HG03432 (cell line): ENCODE measurements at regions not wholly inside any gene's neighbourhood (a gene's known extent, or its start where the extent isn't known, plus 50 kb on each side); places are given as distances from the start of the nearest gene placed in this dataset.

Experiments used
- ATAC-seq: cut with Tn5 transposase; IDR thresholded peaks from one replicate; pipeline ENCODE4 v1.9.1; 2021; ENCODE audit warnings: mild to moderate bottlenecking, moderate library complexity; ENCODE audit not compliant: unreplicated experiment

- no peak for ATAC-seq
Observed at GRCh38 chr13:78029901-78030300, 111.3 kb upstream of the EDNRB start.

GRCh38 chr13:78028960-78029359, 110.3 kb upstream of the EDNRB start:
- no peak for ATAC-seq

- no peak for ATAC-seq
Observed at GRCh38 chr13:78024996-78025395, 106.4 kb upstream of the EDNRB start.

- ATAC-seq, result peak; percentile 100
Observed at GRCh38 chr13:78022164-78022877, 103.7 kb upstream of the EDNRB start.

DNA sequence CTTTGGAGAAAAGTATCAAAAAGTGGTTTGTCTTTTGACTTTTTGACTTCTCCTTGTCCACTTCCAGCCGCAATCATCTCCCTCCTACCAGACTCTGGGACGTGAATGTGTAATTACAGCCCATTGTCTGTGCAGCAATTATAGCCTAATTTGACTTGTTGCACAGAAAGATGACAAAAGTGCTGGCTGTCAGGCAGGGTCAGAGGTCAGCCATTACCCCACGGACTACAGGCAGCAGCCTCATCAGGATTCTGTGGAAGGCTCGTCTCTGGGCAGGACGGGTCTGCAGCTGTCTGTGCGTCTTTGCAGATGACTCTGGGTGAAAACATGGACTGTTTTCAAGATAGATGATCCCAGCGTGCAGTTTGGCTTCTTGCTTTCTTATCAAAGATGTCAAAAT, 102.2 kb upstream of the EDNRB start:
- ATAC-seq, result no peak

DNA sequence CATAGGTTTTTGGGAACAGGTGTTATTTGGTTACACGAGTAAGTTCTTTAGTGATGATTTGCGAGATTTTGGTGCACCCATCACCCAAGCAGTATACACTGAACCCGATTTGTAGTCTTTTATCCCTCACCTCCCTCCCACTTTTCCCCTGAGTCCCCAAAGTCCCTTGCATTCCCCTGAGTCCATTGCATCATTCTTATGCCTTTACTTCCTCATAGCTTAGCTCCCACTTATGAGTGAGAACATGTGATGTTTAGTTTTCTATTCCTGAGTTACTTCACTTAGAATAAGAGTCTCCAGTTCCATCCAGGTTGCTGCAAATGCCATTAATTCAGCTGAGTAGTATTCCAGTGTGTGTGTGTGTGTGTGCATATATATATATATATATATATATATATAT, 97.2 kb upstream of the EDNRB start:
- ATAC-seq, result no peak

DNA sequence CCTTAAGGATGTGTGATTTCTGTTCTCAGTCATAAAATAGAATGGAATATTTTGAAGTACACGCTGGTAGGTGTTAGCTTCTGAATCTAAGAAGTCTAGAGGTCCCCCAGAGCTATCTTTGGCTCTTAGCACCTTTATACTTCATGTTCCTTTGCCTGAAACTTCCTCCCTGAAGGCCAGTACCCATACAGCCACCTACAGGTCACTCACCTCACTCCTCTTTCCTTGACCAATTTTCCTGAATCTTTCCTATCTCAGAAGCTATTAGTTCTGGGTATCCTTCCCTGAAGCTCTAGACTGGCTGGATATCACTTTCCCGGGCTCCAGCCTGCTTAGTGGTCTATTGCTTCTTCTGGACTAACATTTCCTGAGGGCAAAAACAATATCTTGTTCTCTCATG, 93.4 kb upstream of the EDNRB start:
- ATAC-seq, result no peak

- no peak for ATAC-seq
Observed at GRCh38 chr13:78004821-78005220, 86.2 kb upstream of the EDNRB start.

- no peak for ATAC-seq
Observed at GRCh38 chr13:77999746-78000145, 81.1 kb upstream of the EDNRB start.

DNA sequence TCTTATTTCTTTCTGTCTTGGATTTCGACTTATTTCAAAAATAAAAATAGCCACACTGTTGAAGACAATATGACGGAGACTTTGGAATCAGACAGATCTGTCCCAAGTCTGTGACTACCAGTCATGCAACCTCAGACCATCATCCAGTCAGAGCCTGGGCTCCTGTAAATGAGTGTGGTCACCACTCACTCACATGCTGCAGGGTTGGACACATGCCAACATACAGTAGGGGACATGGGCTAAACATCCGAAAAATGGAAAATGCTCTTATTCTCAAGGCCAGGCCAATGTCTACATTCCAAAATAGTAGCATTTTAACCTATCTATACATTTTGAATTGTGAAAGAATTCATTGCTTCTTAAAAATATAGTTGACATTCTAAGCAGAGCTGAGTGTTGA, 75.5 kb upstream of the EDNRB start:
- ATAC-seq, result no peak

DNA sequence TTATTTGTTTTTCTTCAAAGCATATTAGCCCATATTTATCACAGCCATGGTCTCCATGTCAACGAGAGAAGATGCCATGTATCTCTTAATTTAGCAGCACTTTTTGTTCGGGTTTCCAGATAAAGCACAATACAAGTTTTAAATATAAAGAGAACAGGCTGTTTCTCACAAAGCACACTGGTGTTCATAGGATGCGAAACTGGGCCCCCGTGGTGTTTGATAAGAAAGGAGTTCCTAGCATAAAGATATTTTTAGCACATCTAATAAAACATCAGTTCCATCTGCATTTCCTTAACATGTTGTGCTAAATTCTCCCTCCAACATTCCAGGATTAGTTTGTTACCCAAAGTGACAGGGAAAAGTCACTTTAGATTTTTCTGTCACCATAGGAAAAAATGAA, 72.4 kb upstream of the EDNRB start:
- no peak for ATAC-seq

GRCh38 chr13:77989281-77989680, 70.7 kb upstream of the EDNRB start:
- ATAC-seq, result no peak

- ATAC-seq, result no peak
Observed at GRCh38 chr13:77988355-77988754, 69.7 kb upstream of the EDNRB start.

DNA sequence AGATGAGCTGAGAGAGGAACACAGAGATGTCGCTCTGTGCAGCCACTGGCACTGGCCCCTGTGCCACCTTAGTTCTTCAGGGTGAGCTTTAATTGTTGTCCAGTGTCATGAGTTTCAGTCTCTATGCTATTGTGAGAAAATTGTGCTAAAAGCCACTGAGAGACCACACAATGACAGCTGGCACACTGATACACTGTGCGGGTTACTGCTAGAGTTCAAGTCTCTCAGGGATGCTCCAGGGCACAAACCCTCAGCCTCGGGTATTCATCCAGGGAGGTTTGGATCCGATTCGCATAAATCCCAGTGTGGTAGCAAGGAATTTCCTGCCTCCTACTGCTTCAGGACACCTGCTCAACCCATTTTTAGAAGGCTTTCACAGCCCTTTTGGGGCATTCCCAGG, 68.1 kb upstream of the EDNRB start:
- no peak for ATAC-seq

- no peak for ATAC-seq
Observed at GRCh38 chr13:77985866-77986636, 67.4 kb upstream of the EDNRB start.

- ATAC-seq, result no peak
Observed at GRCh38 chr13:77981281-77981881, 62.8 kb upstream of the EDNRB start.

DNA sequence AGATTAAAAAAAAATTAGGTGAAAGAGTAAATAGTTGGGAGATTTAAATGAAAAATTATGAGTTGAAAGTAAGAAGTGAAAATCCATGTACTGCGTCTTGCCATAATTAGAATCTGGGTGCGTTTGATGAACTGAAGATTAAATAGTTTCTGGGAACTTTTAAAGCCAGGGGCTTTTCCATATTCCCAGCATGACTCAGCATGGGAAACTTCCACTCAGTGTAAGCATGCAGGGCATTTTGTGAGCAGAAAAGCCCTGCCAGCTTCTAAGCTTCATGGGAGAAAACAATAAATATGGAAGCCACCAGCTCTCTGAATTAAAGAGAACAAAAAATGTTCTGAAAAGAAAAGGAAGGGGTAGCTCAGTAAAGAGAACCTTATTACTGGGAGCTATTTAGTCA, 62.0 kb upstream of the EDNRB start:
- ATAC-seq, result no peak

- ATAC-seq, result no peak
Observed at GRCh38 chr13:77979721-77980385, 61.2 kb upstream of the EDNRB start.

DNA sequence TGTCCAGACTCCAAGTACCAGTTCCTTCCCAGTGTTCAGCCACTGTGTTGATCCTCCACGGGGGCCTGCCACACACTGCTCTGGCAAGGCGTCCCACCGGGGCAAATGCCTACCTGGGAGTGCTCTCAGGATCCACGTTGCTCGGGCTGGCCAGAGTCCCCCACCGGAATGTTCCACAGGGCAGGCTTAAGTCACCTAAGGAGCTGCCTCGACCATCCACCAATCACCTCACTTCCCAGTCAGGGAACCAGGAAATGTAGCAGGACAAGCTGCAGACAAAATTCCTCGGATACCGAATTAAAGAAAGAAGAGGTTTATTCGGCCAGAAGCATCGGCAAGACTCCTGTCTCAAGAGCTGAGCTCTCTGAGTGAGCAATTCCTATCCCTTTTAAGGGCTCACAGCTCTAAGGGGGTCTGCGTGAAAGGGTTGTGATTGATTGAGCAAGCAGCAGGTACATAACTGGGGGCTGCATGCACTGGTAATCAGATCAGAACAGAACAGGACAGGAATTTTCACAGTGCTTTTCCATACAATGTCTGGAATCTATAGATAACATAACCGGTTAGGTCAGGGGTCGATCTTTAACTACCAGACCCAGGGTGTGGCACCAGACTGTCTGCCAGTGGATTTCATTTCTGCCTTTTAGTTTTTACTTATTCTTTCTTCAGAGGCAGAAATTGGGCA, 56.9 kb upstream of the EDNRB start:
- ATAC-seq, result no peak

GRCh38 chr13:77969299-77969698, 50.7 kb upstream of the EDNRB start:
- ATAC-seq, result no peak
